ENCODE measurements at regions not wholly inside any gene's neighbourhood (a gene's known extent, or its start where the extent isn't known, plus 50 kb on each side); places are given as distances from the start of the nearest gene placed in this dataset.

DNA sequence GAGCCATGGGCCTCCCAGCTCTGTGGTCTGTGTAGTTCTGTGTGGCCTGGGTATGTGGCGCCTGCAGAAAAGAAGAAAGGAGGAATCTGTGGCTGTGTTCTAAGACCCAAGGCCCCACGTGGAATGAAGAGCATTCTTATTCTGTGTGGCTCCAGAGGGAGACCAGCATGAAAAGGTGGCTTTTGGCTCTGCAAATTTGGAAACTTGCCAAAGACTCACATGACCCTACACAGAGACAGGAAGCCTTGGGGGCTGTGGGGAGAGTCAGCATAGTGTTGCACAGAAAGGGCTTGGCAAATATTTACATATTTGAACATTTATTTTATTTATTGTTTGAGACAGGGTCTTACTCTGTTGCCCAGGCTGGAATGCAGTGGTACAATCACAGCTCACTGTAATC is 193.3 kb downstream of the TMEM38B start:
- DNase-seq (ENCODE audit: low read depth) = no peak
- no peak overlapping the region for H3K4me3 ChIP-seq (ENCODE audit: low read depth, low read length)
- TF ChIP-seq, protein P1, sequence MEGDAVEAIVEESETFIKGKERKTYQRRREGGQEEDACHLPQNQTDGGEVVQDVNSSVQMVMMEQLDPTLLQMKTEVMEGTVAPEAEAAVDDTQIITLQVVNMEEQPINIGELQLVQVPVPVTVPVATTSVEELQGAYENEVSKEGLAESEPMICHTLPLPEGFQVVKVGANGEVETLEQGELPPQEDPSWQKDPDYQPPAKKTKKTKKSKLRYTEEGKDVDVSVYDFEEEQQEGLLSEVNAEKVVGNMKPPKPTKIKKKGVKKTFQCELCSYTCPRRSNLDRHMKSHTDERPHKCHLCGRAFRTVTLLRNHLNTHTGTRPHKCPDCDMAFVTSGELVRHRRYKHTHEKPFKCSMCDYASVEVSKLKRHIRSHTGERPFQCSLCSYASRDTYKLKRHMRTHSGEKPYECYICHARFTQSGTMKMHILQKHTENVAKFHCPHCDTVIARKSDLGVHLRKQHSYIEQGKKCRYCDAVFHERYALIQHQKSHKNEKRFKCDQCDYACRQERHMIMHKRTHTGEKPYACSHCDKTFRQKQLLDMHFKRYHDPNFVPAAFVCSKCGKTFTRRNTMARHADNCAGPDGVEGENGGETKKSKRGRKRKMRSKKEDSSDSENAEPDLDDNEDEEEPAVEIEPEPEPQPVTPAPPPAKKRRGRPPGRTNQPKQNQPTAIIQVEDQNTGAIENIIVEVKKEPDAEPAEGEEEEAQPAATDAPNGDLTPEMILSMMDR (IDR thresholded peaks at IDR 0.05; ENCODE audit: low read depth, low read length, missing control alignments) = no peak

DNA sequence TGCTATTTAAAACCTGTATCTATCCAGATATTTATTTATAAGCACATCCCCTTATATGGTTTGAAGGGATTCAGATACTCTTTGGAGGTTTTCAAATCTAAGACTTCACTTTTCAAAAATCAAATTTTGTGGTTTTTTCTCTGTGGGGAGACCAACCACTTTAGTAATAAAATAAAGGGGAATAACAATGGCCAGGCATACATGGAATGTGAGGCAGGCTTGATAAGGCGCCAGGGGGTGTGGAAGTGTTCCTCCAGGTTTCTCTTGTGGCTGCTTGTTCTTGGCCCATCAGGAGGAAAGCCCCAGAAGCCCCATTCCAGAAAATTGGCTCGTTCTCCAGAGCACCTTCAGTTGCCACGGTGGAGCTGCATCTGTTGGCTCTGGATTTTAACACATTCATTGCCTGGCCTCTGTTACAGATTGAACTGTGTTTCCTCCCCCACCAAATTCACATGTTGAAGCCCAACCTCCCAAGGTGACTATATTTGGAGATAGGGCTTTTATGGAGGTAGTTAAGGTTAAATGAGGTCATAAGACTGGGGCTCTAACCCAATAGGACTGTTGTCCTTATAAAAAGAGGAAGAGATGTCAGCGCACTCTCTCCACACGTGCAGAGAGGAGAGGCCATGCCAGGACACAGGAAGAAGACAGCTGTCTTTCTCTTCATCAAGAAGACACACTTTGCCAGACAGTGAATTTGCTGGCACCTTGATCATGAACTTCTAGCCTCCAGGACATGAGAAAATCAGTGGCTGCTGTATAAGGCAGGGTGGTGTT is 195.9 kb downstream of the TMEM38B start:
- TF ChIP-seq, protein P1 (IDR thresholded peaks at IDR 0.05; ENCODE audit: low read depth, low read length, missing control alignments) = no peak
- DNase-seq (ENCODE audit: low read depth) = no peak
- no peak overlapping the region for H3K4me3 ChIP-seq (ENCODE audit: low read depth, low read length)

DNA sequence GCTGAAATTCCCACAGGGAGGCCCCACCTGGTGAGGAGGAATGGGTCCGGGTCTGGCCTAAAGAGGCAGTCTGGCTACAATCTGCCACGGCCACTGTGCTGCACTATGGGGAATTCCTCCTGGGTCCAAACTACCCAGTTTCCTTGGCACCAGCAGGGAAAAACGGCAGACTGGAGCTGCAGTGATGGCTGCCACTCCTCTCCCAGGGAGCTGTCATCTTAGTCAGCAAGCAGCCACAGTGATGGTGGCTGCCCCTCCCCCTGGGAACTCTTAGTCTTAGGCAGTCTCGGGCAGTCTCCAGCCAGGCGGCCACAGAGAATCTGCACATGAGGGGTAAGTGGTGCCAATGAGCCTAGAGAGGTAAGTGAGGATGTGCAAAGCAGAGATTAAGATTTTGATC is 205.8 kb downstream of the TMEM38B start:
- TF ChIP-seq, protein P1 (IDR thresholded peaks at IDR 0.05; ENCODE audit: low read depth, low read length, missing control alignments) = no peak
- no peak for DNase-seq (ENCODE audit: low read depth)
- no peak overlapping the region for H3K4me3 ChIP-seq (ENCODE audit: low read depth, low read length)

DNA sequence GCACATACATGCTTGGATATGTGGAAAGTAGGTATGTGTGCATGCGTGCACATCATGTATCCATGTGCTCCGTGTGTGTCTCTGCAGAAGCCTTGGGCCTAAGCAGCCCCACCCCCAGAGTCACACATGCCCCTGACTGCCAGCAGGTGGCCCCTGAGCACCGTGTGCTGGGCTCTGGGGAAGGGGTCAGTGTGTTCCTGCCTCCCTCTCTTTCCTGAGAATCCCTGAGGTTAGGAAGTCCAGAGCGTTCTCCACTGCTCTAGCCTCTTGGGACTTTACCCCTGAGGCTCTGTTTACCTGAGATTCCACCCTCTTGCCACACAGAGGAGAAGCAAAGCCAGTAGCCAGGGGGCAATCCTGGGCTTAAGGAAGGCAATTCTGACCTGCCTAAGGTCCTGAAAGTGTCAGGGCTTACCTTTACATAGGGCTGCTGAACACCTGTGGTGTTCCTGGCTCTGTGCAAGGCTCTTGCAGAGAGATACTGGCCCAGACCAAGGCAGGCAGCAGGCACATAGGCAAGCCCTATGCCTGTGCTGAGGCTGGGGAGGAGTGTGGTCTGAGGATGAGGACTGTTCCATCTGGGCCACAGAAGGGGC is 207.3 kb downstream of the TMEM38B start:
- no peak overlapping the region for H3K4me3 ChIP-seq (ENCODE audit: low read depth, low read length)
- DNase-seq (ENCODE audit: low read depth) = no peak
- TF ChIP-seq, protein P1 (IDR thresholded peaks at IDR 0.05; ENCODE audit: low read depth, low read length, missing control alignments) = peak; percentile 71

DNA sequence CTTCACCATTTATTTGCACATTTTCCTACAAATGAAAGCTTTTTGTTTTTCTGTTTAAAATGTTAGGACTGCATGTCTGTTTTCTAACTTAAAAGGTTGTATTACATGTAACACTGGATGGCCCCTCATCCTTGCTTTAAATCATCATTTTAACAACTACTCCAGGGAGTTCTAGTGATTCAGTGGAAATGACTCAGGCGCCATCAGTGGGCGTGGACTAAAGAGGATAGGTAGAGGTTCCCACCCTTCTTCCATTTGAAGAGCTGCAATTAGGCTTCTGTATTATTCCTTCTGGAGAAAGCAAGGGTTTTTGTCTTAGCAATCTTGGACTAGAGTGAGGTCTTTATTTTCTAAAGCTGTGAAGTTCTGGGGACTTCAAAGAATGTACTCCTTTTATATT is 213.7 kb downstream of the TMEM38B start:
- TF ChIP-seq, protein P1 (IDR thresholded peaks at IDR 0.05; ENCODE audit: low read depth, low read length, missing control alignments) = no peak
- H3K4me3 ChIP-seq (ENCODE audit: low read depth, low read length) = no peak overlapping the region
- no peak for DNase-seq (ENCODE audit: low read depth)

DNA sequence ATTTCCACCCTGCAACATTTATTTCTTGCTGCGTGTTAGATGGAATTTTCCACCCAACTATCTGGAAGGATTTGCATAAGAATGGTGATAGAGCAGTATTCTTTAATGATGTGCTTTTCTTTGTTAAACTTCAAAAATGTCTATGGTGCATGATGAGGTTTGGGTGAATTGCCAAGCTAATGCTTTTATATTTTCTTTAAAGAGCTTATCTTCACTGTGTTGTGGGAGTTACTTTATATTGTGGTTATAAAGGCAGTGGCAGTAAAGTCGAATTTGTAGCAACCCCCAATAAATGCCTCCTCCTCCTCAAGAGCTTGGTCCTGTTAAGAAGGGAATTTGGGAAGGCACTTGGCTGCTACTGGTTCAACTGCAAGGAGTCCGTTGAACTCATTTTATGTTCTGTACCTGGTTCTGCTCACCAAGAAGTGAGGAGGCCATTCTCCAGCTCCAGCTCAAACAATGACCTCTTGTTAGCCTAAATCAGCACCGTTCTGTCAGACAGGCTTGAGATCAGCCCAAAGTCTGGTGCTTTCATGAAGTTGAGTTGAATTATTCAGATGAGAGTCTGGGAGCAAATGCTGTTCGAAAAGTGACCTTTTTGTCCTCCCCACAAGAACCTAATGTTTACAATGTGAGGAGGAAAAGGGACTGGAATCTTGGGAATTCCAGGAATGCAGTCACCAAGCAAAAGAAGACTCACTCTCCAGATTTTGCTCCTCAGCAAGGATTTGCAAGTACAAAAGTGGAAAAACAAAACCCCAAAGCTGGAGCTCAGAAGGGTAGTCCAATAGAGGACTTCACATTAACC is 217.0 kb downstream of the TMEM38B start:
- no peak overlapping the region for H3K4me3 ChIP-seq (ENCODE audit: low read depth, low read length)
- TF ChIP-seq, protein P1 (IDR thresholded peaks at IDR 0.05; ENCODE audit: low read depth, low read length, missing control alignments) = no peak
- DNase-seq (ENCODE audit: low read depth) = no peak

Data from GM12864 (cell line).